Loucy (cell line): ENCODE measurements at regions not wholly inside any gene's neighbourhood (a gene's known extent, or its start where the extent isn't known, plus 50 kb on each side); places are given as distances from the start of the nearest gene placed in this dataset.
A peak's percentile ranks its signal among the peaks of the same experiment; 100 is the strongest.

ENCODE experiments used
- H2AFZ ChIP-seq: fragments of 200-600 bp; sonication (generic); 2 replicates; pipeline ENCODE4 v1.6.0; 2016; ENCODE audit warnings: antibody characterized with exemption, mild to moderate bottlenecking, low read length, moderate library complexity
- H3F3A ChIP-seq: fragments of 200-600 bp; 2 replicates; pipeline ENCODE4 v1.6.0; 2016; ENCODE audit warnings: antibody characterized with exemption, low read depth, mild to moderate bottlenecking
- H3K27me3 ChIP-seq: fragments of 200-600 bp; sonication (generic); 2 replicates; pipeline ENCODE4 v1.6.1; 2014; ENCODE audit warnings: low read length, mild to moderate bottlenecking; ENCODE audit not compliant: insufficient read depth, poor library complexity, severe bottlenecking
- H3K36me3 ChIP-seq: fragments of 200-600 bp; sonication (generic); 2 replicates; pipeline ENCODE4 v1.6.1; 2016; ENCODE audit warnings: low read length; ENCODE audit not compliant: insufficient read depth
- H3K4me1 ChIP-seq: fragments of 200-600 bp; sonication (generic); 2 replicates; pipeline ENCODE4 v1.5.1; 2014; ENCODE audit warnings: low read length, mild to moderate bottlenecking; ENCODE audit not compliant: insufficient read depth, poor library complexity, severe bottlenecking
- H3K4me2 ChIP-seq: fragments of 200-600 bp; sonication (generic); 2 replicates; pipeline ENCODE4 v1.6.0; 2014; ENCODE audit warnings: antibody characterized with exemption, low read length, low read depth, mild to moderate bottlenecking; ENCODE audit not compliant: poor library complexity, severe bottlenecking
- H3K4me3 ChIP-seq: fragments of 200-600 bp; sonication (generic); 2 replicates; pipeline ENCODE4 v1.5.1; 2014; ENCODE audit warnings: low read length, mild to moderate bottlenecking, mixed read lengths; ENCODE audit not compliant: poor library complexity, severe bottlenecking
- H3K79me2 ChIP-seq: fragments of 200-600 bp; sonication (generic); 2 replicates; pipeline ENCODE4 v1.6.1; 2014; ENCODE audit warnings: low read length; ENCODE audit not compliant: insufficient read depth
- H3K9ac ChIP-seq: fragments of 200-600 bp; sonication (generic); 2 replicates; pipeline ENCODE4 v1.6.0; 2014; ENCODE audit warnings: mild to moderate bottlenecking, low read depth, low read length, moderate library complexity; ENCODE audit not compliant: poor library complexity, severe bottlenecking
- H3K9me2 ChIP-seq: fragments of 200-600 bp; sonication (generic); replicated peaks from 2 replicates; pipeline ENCODE4 v1.6.1; 2016; ENCODE audit warnings: low read depth, low read length, mixed read lengths
- H3K9me3 ChIP-seq: fragments of 200-600 bp; sonication (generic); 2 replicates; pipeline ENCODE4 v1.6.1; 2014; ENCODE audit warnings: mild to moderate bottlenecking, antibody characterized with exemption, low read length, low read depth; ENCODE audit not compliant: insufficient read depth
- H4K20me1 ChIP-seq: fragments of 200-600 bp; sonication (generic); 2 replicates; pipeline ENCODE4 v1.6.0; 2014; ENCODE audit warnings: antibody characterized with exemption, low read length, mild to moderate bottlenecking; ENCODE audit not compliant: insufficient read depth, poor library complexity, severe bottlenecking
- EZH2phosphoT487 ChIP-seq: fragments of 200-600 bp; IDR thresholded peaks from 2 replicates; pipeline ENCODE4 v1.6.1; 2018; ENCODE audit warnings: antibody characterized with exemption, mild to moderate bottlenecking, moderate library complexity, borderline replicate concordance
- TF ChIP-seq, protein P1 (sequence below): fragments of 200-600 bp; sonication (generic); conservative IDR thresholded peaks from 2 replicates; pipeline ENCODE4 v1.5.1; 2014; ENCODE audit warnings: mild to moderate bottlenecking, antibody characterized with exemption, low read length

DNA sequence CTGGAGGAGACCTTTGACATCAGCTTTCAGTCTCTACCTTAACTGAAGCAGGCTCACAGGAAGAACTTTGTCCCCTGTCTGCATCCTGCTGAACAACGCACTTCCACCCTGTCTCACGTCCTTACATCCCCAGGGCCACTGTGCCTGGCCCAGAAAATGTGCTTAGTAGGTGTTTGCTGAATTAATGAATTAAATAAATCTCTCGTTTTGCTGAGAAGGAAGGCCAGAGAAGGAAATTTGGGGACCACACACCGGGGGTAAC lies 54.3 kb upstream of the CREB3L1 start:
- no peak overlapping the region for H3K4me3 ChIP-seq
- no peaks in the 10 kb centered on the region for H3K79me2 ChIP-seq
- no peaks in the 10 kb centered on the region for H4K20me1 ChIP-seq
- H3K27me3 ChIP-seq = no peaks in the 10 kb centered on the region
- no peaks in the 10 kb centered on the region for H3F3A ChIP-seq
- no peaks in the 10 kb centered on the region for H3K9me2 ChIP-seq
- H3K9me3 ChIP-seq = no peaks in the 10 kb centered on the region
- no peak overlapping the region for H2AFZ ChIP-seq
- H3K9ac ChIP-seq = no peak overlapping the region
- no peak overlapping the region for H3K4me2 ChIP-seq
- no peaks in the 10 kb centered on the region for H3K36me3 ChIP-seq
- TF ChIP-seq, protein P1, sequence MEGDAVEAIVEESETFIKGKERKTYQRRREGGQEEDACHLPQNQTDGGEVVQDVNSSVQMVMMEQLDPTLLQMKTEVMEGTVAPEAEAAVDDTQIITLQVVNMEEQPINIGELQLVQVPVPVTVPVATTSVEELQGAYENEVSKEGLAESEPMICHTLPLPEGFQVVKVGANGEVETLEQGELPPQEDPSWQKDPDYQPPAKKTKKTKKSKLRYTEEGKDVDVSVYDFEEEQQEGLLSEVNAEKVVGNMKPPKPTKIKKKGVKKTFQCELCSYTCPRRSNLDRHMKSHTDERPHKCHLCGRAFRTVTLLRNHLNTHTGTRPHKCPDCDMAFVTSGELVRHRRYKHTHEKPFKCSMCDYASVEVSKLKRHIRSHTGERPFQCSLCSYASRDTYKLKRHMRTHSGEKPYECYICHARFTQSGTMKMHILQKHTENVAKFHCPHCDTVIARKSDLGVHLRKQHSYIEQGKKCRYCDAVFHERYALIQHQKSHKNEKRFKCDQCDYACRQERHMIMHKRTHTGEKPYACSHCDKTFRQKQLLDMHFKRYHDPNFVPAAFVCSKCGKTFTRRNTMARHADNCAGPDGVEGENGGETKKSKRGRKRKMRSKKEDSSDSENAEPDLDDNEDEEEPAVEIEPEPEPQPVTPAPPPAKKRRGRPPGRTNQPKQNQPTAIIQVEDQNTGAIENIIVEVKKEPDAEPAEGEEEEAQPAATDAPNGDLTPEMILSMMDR = no peak
- no peak for TF ChIP-seq EZH2phosphoT487
- H3K4me1 ChIP-seq = no peaks in the 10 kb centered on the region

DNA sequence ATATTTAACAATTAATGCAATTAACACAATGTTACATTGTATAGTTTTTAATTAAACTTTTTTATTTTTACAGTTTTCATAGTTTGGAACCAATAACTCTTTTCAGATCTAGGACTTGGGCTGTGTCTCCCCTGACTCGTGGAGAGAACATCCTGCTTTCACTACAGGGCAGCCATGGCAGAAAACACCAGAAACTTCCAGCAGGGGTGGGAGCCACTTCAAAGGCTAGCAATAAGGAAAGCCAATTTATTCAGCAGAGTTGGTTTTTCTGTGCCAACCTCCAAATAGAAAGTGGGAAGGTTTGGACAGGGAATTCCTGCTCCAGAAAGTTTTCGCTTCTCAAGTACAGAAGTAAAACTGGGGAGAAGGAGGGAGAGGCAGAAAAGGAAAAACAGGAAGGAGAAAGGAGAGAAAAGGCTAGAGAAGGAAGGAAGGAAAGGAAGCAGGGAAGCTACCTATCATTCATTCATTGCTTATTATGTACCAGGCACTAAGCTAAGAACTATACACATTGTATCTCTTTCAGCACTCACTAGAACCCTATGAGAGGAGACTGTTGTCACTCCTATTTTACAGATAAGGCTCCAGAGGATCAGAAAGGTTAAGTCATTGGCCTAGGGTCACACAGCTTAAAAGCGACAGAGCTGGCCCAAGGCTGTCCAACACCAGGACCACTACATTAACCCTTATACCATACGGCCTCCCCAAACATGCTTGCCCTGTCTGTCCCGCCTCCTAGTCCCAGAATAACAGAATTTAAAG lies 54.8 kb upstream of the CREB3L1 start:
- no peak overlapping the region for H3K4me2 ChIP-seq
- no peaks in the 10 kb centered on the region for H3K36me3 ChIP-seq
- H3K9me3 ChIP-seq = no peaks in the 10 kb centered on the region
- H3K9me2 ChIP-seq = no peaks in the 10 kb centered on the region
- peak overlapping the region; percentile 83 for H2AFZ ChIP-seq
- TF ChIP-seq, protein P1 = no peak
- TF ChIP-seq EZH2phosphoT487 = no peak
- no peaks in the 10 kb centered on the region for H3F3A ChIP-seq
- no peaks in the 10 kb centered on the region for H4K20me1 ChIP-seq
- no peak overlapping the region for H3K4me3 ChIP-seq
- no peaks in the 10 kb centered on the region for H3K4me1 ChIP-seq
- H3K79me2 ChIP-seq = no peaks in the 10 kb centered on the region
- H3K9ac ChIP-seq = no peak overlapping the region
- H3K27me3 ChIP-seq = no peaks in the 10 kb centered on the region

DNA sequence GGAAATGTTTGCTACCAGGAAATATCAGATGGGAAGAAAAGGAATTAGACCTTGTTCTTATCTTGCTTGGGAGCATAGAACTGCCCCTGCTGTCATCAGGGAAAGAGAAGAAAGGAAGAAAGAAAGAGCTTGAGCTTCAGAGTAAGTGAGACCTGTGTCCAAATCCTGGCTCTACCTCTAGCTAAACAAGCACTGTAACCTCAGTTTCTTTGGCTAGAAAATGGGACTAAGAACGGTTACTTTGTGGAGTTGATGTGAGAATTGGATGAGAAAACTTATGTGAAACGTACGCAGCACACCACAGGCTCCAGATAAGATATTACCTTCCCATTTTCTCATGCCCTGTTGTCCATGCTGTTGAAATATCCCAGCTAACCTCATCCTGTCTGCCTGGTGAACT lies 57.1 kb upstream of the CREB3L1 start:
- TF ChIP-seq, protein P1 = no peak
- no peak for TF ChIP-seq EZH2phosphoT487
- Histone ChIP-seq H2AFZ (no peak overlapping the region), H3K9me3 (no peaks in the 10 kb centered on the region), H3K9ac (no peak overlapping the region), H3K79me2 (no peaks in the 10 kb centered on the region), H3K4me3 (no peak overlapping the region), H3K4me2 (no peak overlapping the region), H4K20me1 (no peaks in the 10 kb centered on the region), H3K27me3 (no peaks in the 10 kb centered on the region), H3K36me3 (no peaks in the 10 kb centered on the region), H3K9me2 (no peaks in the 10 kb centered on the region), H3F3A (no peaks in the 10 kb centered on the region), H3K4me1 (no peaks in the 10 kb centered on the region)
